Kidney (tissue), 13 donors: ENCODE measurements at regions not wholly inside any gene's neighbourhood (a gene's known extent, or its start where the extent isn't known, plus 50 kb on each side); places are given as distances from the start of the nearest gene placed in this dataset.

Source experiments
- DNase-seq, 5 donors: peaks; one replicate each; pipeline ENCODE4 v3.0.0-alpha.2; 2013 to 2020
- FAIRE-seq: peaks from 2 replicates; lab custom pipeline; 2012; peaks lifted over from hg19 to GRCh38; lab: Jason Lieb, UNC
- H3K27ac ChIP-seq, 2 donors: one replicate each; pipeline ENCODE4 v1.7.0; 2013; ENCODE audit warnings: low read depth in 2 of 2, low read length in 2 of 2, inconsistent platforms in 1 of 2
- H3K27me3 ChIP-seq: one replicate; pipeline ENCODE4 v1.7.1; 2013; ENCODE audit warnings: low read length, inconsistent platforms; ENCODE audit not compliant: control insufficient read depth, insufficient read depth
- H3K36me3 ChIP-seq, 3 donors: one replicate each; pipeline versions ENCODE4 v1.7.0 to v1.7.1; 2013; ENCODE audit warnings: low read length in 3 of 3, control low read depth in 1 of 3, inconsistent platforms in 1 of 3; ENCODE audit not compliant: insufficient read depth in 3 of 3, control insufficient read depth in 2 of 3
- H3K4me1 ChIP-seq, 3 donors: one replicate each; pipeline versions ENCODE4 v1.7.0 to v1.7.1; 2013; ENCODE audit warnings: low read length in 3 of 3, inconsistent platforms in 1 of 3, low read depth in 1 of 3; ENCODE audit not compliant: control insufficient read depth in 2 of 3, insufficient read depth in 2 of 3
- H3K4me3 ChIP-seq, 3 donors: one replicate each; pipeline versions ENCODE4 v1.7.0 to v1.8.1; 2013; ENCODE audit warnings: low read length in 3 of 3, control low read depth in 1 of 3, inconsistent platforms in 1 of 3
- H3K9ac ChIP-seq, 3 donors: one replicate each; pipeline versions ENCODE4 v1.7.0 to v1.7.1; 2013; ENCODE audit warnings: low read length in 3 of 3, control low read depth in 1 of 3, inconsistent platforms in 1 of 3
- H3K9me3 ChIP-seq, 3 donors: one replicate each; pipeline versions ENCODE4 v1.7.0 to v1.7.1; 2013; ENCODE audit warnings: low read length in 3 of 3, control low read depth in 1 of 3, inconsistent platforms in 1 of 3; ENCODE audit not compliant: control insufficient read depth in 2 of 3, insufficient read depth in 1 of 3
- intact Hi-C: fragments of 100-400 bp; cut with DNase I; formaldehyde crosslinking; loops from one replicate; pipeline ENCODE4 v1.11.1; 2022
- TF ChIP-seq, protein P1 (sequence below): IDR thresholded peaks from 3 replicates; pipeline ENCODE4 v1.5.1; 2012; ENCODE audit warnings: mild to moderate bottlenecking, moderate library complexity, borderline replicate concordance; ENCODE audit not compliant: insufficient read depth; ENCODE audit errors: extremely low read depth
- donor health status: control.
- donor health status: control.
- donor health status: control.
- donor health status: control.
- donor health status: control.
- donor health status: DM: yes; HTN: yes; CAD: no.
- donor health status: Normal renal cell carcinoma (clear cell type).

DNA sequence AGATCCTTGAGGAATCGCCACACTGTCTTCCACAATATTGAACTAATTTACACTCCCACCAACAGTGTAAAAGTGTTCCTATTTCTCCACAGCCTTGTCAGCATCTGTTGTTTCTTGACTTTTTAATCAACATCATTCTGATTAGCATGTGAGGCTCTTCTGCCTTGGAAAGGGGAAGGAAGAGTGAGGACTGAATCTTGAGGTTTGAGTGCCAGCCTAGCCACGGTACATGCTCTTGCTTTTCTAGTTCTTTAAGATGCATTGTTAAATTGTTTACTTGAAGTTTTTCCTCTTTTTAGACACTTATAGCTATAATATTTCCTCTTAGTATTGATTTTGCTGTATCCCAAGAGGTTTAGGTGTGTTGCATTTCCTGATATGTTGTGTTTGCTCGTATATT, 596.1 kb downstream of the OTOL1 start:
- TF ChIP-seq, protein P1, sequence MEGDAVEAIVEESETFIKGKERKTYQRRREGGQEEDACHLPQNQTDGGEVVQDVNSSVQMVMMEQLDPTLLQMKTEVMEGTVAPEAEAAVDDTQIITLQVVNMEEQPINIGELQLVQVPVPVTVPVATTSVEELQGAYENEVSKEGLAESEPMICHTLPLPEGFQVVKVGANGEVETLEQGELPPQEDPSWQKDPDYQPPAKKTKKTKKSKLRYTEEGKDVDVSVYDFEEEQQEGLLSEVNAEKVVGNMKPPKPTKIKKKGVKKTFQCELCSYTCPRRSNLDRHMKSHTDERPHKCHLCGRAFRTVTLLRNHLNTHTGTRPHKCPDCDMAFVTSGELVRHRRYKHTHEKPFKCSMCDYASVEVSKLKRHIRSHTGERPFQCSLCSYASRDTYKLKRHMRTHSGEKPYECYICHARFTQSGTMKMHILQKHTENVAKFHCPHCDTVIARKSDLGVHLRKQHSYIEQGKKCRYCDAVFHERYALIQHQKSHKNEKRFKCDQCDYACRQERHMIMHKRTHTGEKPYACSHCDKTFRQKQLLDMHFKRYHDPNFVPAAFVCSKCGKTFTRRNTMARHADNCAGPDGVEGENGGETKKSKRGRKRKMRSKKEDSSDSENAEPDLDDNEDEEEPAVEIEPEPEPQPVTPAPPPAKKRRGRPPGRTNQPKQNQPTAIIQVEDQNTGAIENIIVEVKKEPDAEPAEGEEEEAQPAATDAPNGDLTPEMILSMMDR = no peak
- intact Hi-C loops = no loop called here
- no peak for DNase-seq
- no peaks in the 10 kb centered on the region for H3K36me3 ChIP-seq
- no peak for FAIRE-seq
- H3K9ac ChIP-seq = no peak overlapping the region
- H3K27ac ChIP-seq = no peak overlapping the region
- no peak overlapping the region for H3K4me3 ChIP-seq
- no peaks in the 10 kb centered on the region for H3K9me3 ChIP-seq
- H3K4me1 ChIP-seq = no peaks in the 10 kb centered on the region
- H3K27me3 ChIP-seq = no peaks in the 10 kb centered on the region

DNA sequence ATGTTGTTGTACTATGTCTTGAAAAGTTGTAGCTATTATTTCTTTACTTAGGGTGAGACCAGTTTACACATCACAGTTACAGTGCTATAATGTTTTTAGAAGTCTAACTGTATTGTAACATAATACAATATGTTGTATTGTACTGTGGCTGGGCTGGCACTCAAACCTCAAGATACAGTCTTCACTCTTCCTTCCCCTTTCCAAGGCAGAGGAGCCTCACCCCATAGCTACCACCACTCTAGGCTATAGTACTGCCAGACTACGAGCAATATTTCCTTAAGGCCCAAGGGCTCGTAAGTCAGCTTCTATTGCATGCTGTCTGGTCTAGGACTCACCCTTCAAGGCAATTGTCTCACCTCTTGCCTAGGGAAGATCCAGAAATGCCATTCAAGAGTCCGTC, 597.7 kb downstream of the OTOL1 start:
- no peaks in the 10 kb centered on the region for H3K36me3 ChIP-seq
- no peak overlapping the region for H3K9ac ChIP-seq
- no peak overlapping the region for H3K27ac ChIP-seq
- no peaks in the 10 kb centered on the region for H3K4me1 ChIP-seq
- TF ChIP-seq, protein P1 = no peak
- intact Hi-C loops = no loop called here
- no peaks in the 10 kb centered on the region for H3K9me3 ChIP-seq
- no peak for DNase-seq
- H3K4me3 ChIP-seq = no peak overlapping the region
- no peaks in the 10 kb centered on the region for H3K27me3 ChIP-seq
- no peak for FAIRE-seq

DNA sequence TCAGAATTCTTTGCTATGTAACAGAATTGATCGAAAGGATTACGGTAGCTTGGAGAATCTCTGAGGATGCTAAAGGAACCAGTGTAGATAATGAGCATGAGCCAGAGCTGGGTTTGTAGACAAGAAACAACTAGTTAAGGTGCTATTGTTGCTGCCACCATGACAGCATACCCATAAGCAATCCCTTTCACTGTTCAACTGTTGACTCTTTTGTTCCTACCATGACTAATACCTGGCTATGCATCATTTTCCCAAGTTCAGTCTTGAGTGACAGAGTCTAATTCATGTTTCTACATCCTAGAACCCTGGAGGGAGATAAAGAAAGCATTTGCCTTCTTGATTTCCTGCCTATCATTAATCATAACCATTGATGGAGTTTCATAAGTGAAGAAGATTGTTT, 600.3 kb downstream of the OTOL1 start:
- TF ChIP-seq, protein P1 = no peak
- Histone ChIP-seq H3K9ac (no peak overlapping the region), H3K27ac (no peak overlapping the region), H3K27me3 (no peaks in the 10 kb centered on the region), H3K4me3 (no peak overlapping the region), H3K36me3 (no peaks in the 10 kb centered on the region), H3K9me3 (no peaks in the 10 kb centered on the region), H3K4me1 (no peaks in the 10 kb centered on the region)
- no peak for DNase-seq
- intact Hi-C loops = no loop called here
- no peak for FAIRE-seq

DNA sequence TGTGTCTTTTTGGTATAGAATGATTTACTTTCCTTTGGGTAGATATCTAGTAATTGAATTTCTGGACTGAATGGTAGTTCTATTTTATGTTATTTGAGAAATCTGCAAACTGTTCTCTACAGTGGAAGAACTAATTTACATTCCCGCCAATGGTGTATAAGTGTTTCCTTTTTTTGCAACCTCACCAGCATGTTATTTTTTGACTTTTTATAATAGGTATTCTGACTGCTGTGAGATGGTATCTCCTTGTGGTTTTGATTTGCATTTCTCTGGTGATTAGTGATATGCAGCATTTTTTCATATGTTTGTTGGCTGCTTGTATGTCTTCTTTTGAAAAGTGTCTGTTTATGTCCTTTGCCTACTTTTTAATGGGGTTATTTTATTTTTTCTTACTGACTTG, 607.2 kb downstream of the OTOL1 start:
- no peak overlapping the region for H3K4me3 ChIP-seq
- no peaks in the 10 kb centered on the region for H3K9me3 ChIP-seq
- no peak overlapping the region for H3K9ac ChIP-seq
- H3K27me3 ChIP-seq = no peaks in the 10 kb centered on the region
- no peak for DNase-seq
- intact Hi-C loops = no loop called here
- H3K4me1 ChIP-seq = no peaks in the 10 kb centered on the region
- TF ChIP-seq, protein P1 = no peak
- no peak for FAIRE-seq
- H3K27ac ChIP-seq = no peak overlapping the region
- no peaks in the 10 kb centered on the region for H3K36me3 ChIP-seq
